K562 (cell line): ENCODE measurements at regions not wholly inside any gene's neighbourhood (a gene's known extent, or its start where the extent isn't known, plus 50 kb on each side); places are given as distances from the start of the nearest gene placed in this dataset.
A peak's percentile ranks its signal among the peaks of the same experiment; 100 is the strongest.

Experiments used
- ATAC-seq: fragments of 200-7000 bp; cut with Tn5 transposase; 3 replicates; pipeline ENCODE4 v1.9.1; 2020; ENCODE audit warnings: moderate library complexity
- BruUV-seq: library from RNA; stranded (reverse); fragments of 400-500 nt; replicated peaks from 2 replicates; lab custom pipeline; 2021; lab: Mats Ljungman, UMichigan
- CTCF ChIA-PET: fragments of 300-600 bp; formaldehyde crosslinking; extraction: SDS; loops from one replicate; lab custom pipeline; 2021; ENCODE audit warnings: low intra/inter-chr PET ratio; lab: Yijun Ruan, JAX
- POLR2A ChIA-PET: fragments of 300-600, 350-650 bp; sonication (Branson Sonifier 250); formaldehyde crosslinking; extraction: SDS; loops from one replicate; lab custom pipeline; 2021; ENCODE audit warnings: antibody characterized with exemption, inconsistent platforms; lab: Yijun Ruan, JAX
- DNase-seq, 4 experiments: peaks; one replicate each; pipeline versions ENCODE4 v3.0.0 to v3.0.0-alpha.2; 2011 to 2018; ENCODE audit warnings: low spot score in 3 of 4, mixed read lengths in 3 of 4; ENCODE audit errors: extremely low read depth in 1 of 4
- FAIRE-seq: peaks from 2 replicates; lab custom pipeline; 2011; peaks lifted over from hg19 to GRCh38; lab: Jason Lieb, UNC
- H2AFZ ChIP-seq: 2 replicates; pipeline ENCODE4 v1.6.0; 2011; ENCODE audit warnings: low read depth, low read length, control low read depth, inconsistent platforms
- H3K27ac ChIP-seq: fragments of 200-600 bp; 3 replicates; pipeline ENCODE4 v1.8.0; 2011; ENCODE audit warnings: low read depth, mild to moderate bottlenecking, control low read depth, inconsistent platforms, low read length, moderate library complexity, mixed read lengths; ENCODE audit errors: extremely low read depth
- H3K27me3 ChIP-seq, 2 experiments: fragments of 300-600 bp in 1 of 2; 2 replicates in 1 of 2; 3 replicates in 1 of 2; pipeline versions ENCODE4 v1.6.0 to v1.8.0; 2011; ENCODE audit warnings: inconsistent platforms in 2 of 2, low read length in 2 of 2, mild to moderate bottlenecking in 1 of 2, mixed read lengths in 1 of 2, moderate library complexity in 1 of 2; ENCODE audit not compliant: control insufficient read depth in 2 of 2, insufficient read depth in 2 of 2
- H3K36me3 ChIP-seq: fragments of 300-600 bp; 3 replicates; pipeline ENCODE4 v1.8.0; 2011; ENCODE audit warnings: mild to moderate bottlenecking, low read length, inconsistent platforms; ENCODE audit not compliant: control insufficient read depth, insufficient read depth
- H3K4me1 ChIP-seq, 2 experiments: fragments of 200-600 bp in 1 of 2; replicated peaks in 1 of 2; 2 replicates in 1 of 2; 3 replicates in 1 of 2; pipeline versions ENCODE4 v1.5.1 to v1.8.0; 2011; ENCODE audit warnings: inconsistent platforms in 2 of 2, low read length in 2 of 2, mild to moderate bottlenecking in 1 of 2, mixed read lengths in 1 of 2, moderate library complexity in 1 of 2; ENCODE audit not compliant: control insufficient read depth in 2 of 2, insufficient read depth in 2 of 2
- H3K4me2 ChIP-seq: 2 replicates; pipeline ENCODE4 v1.6.1; 2011; ENCODE audit warnings: low read length, control low read depth, inconsistent platforms, mixed read lengths; ENCODE audit not compliant: insufficient read depth
- H3K4me3 ChIP-seq: fragments of 200-600 bp; sonication (generic), shearing (Covaris generic); 2 replicates; pipeline ENCODE4 v1.5.1; 2016; ENCODE audit warnings: control low read depth, inconsistent platforms
- H3K79me2 ChIP-seq: fragments of 200-600 bp; 3 replicates; pipeline ENCODE4 v1.8.0; 2011; ENCODE audit warnings: low read length, inconsistent platforms; ENCODE audit not compliant: control insufficient read depth, insufficient read depth
- H3K9ac ChIP-seq, 2 experiments: 2 replicates each; pipeline versions ENCODE4 v1.6.0 to v1.6.1; 2011; ENCODE audit warnings: low read depth in 2 of 2, low read length in 2 of 2, control low read depth in 1 of 2, inconsistent platforms in 1 of 2, mild to moderate bottlenecking in 1 of 2, mixed read lengths in 1 of 2; ENCODE audit not compliant: insufficient read depth in 1 of 2
- H3K9me1 ChIP-seq: one replicate; pipeline ENCODE4 v1.6.0; 2011; ENCODE audit warnings: inconsistent platforms, mild to moderate bottlenecking, low read length, moderate library complexity; ENCODE audit not compliant: control insufficient read depth, insufficient read depth
- H3K9me3 ChIP-seq: replicated peaks from 2 replicates; pipeline ENCODE4 v1.5.1; 2011; ENCODE audit warnings: low read depth, low read length, inconsistent platforms; ENCODE audit not compliant: control insufficient read depth, insufficient read depth
- H4K20me1 ChIP-seq: replicated peaks from 2 replicates; pipeline ENCODE4 v1.6.1; 2011; ENCODE audit warnings: low read length, inconsistent platforms, mixed read lengths; ENCODE audit not compliant: control insufficient read depth, insufficient read depth
- BHLHE40 ChIP-seq: IDR thresholded peaks from 2 replicates; pipeline ENCODE4 v1.6.1; 2011; ENCODE audit warnings: low read length, improper control_type of control experiment
- CREM ChIP-seq: IDR thresholded peaks from 2 replicates; pipeline ENCODE4 v1.6.1; 2014; ENCODE audit warnings: antibody characterized with exemption, low read depth
- FOXK2 ChIP-seq, 2 experiments: fragments of 450-650 bp; IDR thresholded peaks in 1 of 2; conservative IDR thresholded peaks in 1 of 2; 2 replicates each; pipeline ENCODE4 v1.6.1; 2016; ENCODE audit warnings: low read depth in 2 of 2, mild to moderate bottlenecking in 1 of 2
- FOXP1 ChIP-seq: sonication (generic); formaldehyde crosslinking; IDR thresholded peaks from 2 replicates; pipeline ENCODE4 v1.8.0; 2022; ENCODE audit warnings: mild to moderate bottlenecking, missing genetic modification reagents
- ILK ChIP-seq: fragments of 450-650 bp; IDR thresholded peaks from 2 replicates; pipeline ENCODE4 v1.6.1; 2016; ENCODE audit warnings: missing genetic modification characterization, low read depth, mild to moderate bottlenecking, missing compliant biosample characterization, moderate library complexity, borderline replicate concordance
- MBD2 ChIP-seq: sonication (generic); IDR thresholded peaks from 2 replicates; pipeline ENCODE4 v1.6.1; 2016; ENCODE audit warnings: low read depth, borderline replicate concordance
- MNT ChIP-seq, 2 experiments: fragments of 450-650 bp; conservative IDR thresholded peaks; 2 replicates each; pipeline ENCODE4 v1.6.1; 2017; ENCODE audit warnings: mild to moderate bottlenecking in 2 of 2, moderate library complexity in 2 of 2
- MXI1 ChIP-seq: IDR thresholded peaks from 2 replicates; pipeline ENCODE4 v1.6.1; 2011; ENCODE audit warnings: low read depth, mild to moderate bottlenecking, improper control_type of control experiment, low read length
- NR2C2 ChIP-seq, 2 experiments: fragments of 200-800 bp in 1 of 2; sonication (Bioruptor generic) in 1 of 2; sonication (generic) in 1 of 2; formaldehyde crosslinking in 1 of 2; IDR thresholded peaks; 2 replicates each; pipeline versions ENCODE4 v1.6.1 to v1.8.0; 2016 to 2022; ENCODE audit warnings: mild to moderate bottlenecking in 1 of 2, missing compliant biosample characterization in 1 of 2, missing genetic modification characterization in 1 of 2, missing genetic modification reagents in 1 of 2
- POU5F1 ChIP-seq: fragments of 150-350 bp; IDR thresholded peaks from 2 replicates; pipeline ENCODE4 v1.6.1; 2014; ENCODE audit warnings: borderline replicate concordance, low read length, low read depth, mild to moderate bottlenecking; ENCODE audit not compliant: partially characterized antibody
- SIX5 ChIP-seq, 2 experiments: IDR thresholded peaks; 2 replicates each; pipeline ENCODE4 v1.6.1; 2011; ENCODE audit warnings: low read length in 2 of 2, borderline replicate concordance in 1 of 2, low read depth in 1 of 2, mild to moderate bottlenecking in 1 of 2, moderate library complexity in 1 of 2; ENCODE audit not compliant: insufficient read depth in 1 of 2
- SNAPC5 ChIP-seq: fragments of 250-450 bp; sonication (Bioruptor Pico); IDR thresholded peaks from 2 replicates; pipeline ENCODE4 v1.8.0; 2021; ENCODE audit warnings: moderate library complexity, mild to moderate bottlenecking, inconsistent platforms
- ZNF282 ChIP-seq: sonication (generic); formaldehyde crosslinking; IDR thresholded peaks from 2 replicates; pipeline ENCODE4 v1.8.1; 2023; ENCODE audit warnings: missing genetic modification reagents
- ZNF589 ChIP-seq: fragments of 200-800 bp; sonication (Bioruptor generic); IDR thresholded peaks from 2 replicates; pipeline ENCODE4 v1.6.1; 2016; ENCODE audit warnings: low read depth, missing genetic modification characterization, missing compliant biosample characterization
- ZNF696 ChIP-seq: fragments of 250-450 bp; sonication (Bioruptor Pico); conservative IDR thresholded peaks from 2 replicates; pipeline ENCODE4 v1.4.0; 2020; ENCODE audit warnings: mild to moderate bottlenecking, moderate library complexity
- WGBS: fragments of 100-300 bp; shearing (Covaris generic); methylation state at CpG from one replicate; pipeline ENCODE4 v1.1.6; 2016; ENCODE audit warnings: low coverage, mixed read lengths; ENCODE audit not compliant: insufficient coverage; ENCODE audit errors: missing lambda C conversion rate; 5-methylcytosine and 5-hydroxymethylcytosine counted together
- in situ Hi-C: fragments of 300-500 bp; cut with MboI; formaldehyde crosslinking; loops from 4 replicates; pipeline ENCODE4 v1.15.0; 2018; ENCODE audit warnings: inconsistent platforms, mixed read lengths
- intact Hi-C: fragments of 100-400 bp; cut with micrococcal nuclease; formaldehyde crosslinking; loops from 2 replicates; pipeline ENCODE4 v1.14.2; 2022
- TF ChIP-seq, protein P1 (sequence below), 2 experiments: fragments of 200-800 bp in 1 of 2; sonication (Bioruptor generic) in 1 of 2; sonication (generic) in 1 of 2; formaldehyde crosslinking in 1 of 2; IDR thresholded peaks in 1 of 2; conservative IDR thresholded peaks in 1 of 2; 2 replicates each; pipeline versions ENCODE4 v1.5.0 to v1.6.1; 2016 to 2020; ENCODE audit warnings: missing compliant biosample characterization in 1 of 2, missing genetic modification characterization in 1 of 2, missing genetic modification reagents in 1 of 2

- POLR2A ChIA-PET: interaction anchor here (0.6 to 1.2 kb wide), 6 partner anchors 43 to 374 kb away, joined by 3 to 4 read pairs (median 3); no protein-coding TSS in a partner anchor
- 0% methylated on average over 5 of the region's 5 CpGs for WGBS
- Histone ChIP-seq H3K4me3 (peak overlapping the region; percentile 67), H3K27me3 (no peaks in the 10 kb centered on the region), H3K79me2 (peaks cover 17% of the 10 kb centered on the region), H4K20me1 (no peaks in the 10 kb centered on the region), H3K4me1 (peaks cover 9 to 13% of the 10 kb centered on the region in 2 experiments; a peak in 3 of 5 replicates), H3K27ac (peak overlapping the region; percentile 100), H3K9me3 (peaks cover 21% of the 10 kb centered on the region), H3K9me1 (no peaks in the 10 kb centered on the region), H3K36me3 (peaks cover 12% of the 10 kb centered on the region; the same call in 2 of the 3 replicates), H3K4me2 (peak overlapping the region; percentile 91), H2AFZ (peak overlapping the region; percentile 83), H3K9ac (peak overlapping the region; percentile 90; a peak in 3 of 4 replicates)
- FAIRE-seq (peak; percentile 93), DNase-seq (peak; percentile 7 to 87 (median 38)), ATAC-seq (peak; percentile 94)
- intact Hi-C loops: loop anchor here (2.0 to 5.0 kb wide), 4 partner anchors 54 to 184 kb away; no protein-coding TSS in a partner anchor
- BruUV-seq: TSS peak; percentile 87
- in situ Hi-C loops: no loop called here
- CTCF ChIA-PET: no interaction called here
- TF ChIP-seq ZNF696 (CRISPR knock-in tag) (no peak), SIX5 (IDR thresholded peaks at IDR 0.05; ENCODE audit: borderline replicate concordance in 1 of 2, insufficient read depth in 1 of 2, low read depth in 1 of 2, low read length in 2 of 2) (no peak), MNT (conservative IDR thresholded peaks at IDR 0.05) (peak; percentile 91 to 94), MXI1 (peak; percentile 95), CREM (no peak), POU5F1 (no peak), FOXK2 (conservative IDR thresholded peaks at IDR 0.05 in 1 of 2, IDR thresholded peaks at IDR 0.05 in 1 of 2; ENCODE audit: low read depth in 2 of 2) (peak; percentile 66 to 71; a peak in 3 of 4 replicates), FOXP1 (CRISPR knock-in tag) (no peak), BHLHE40 (no peak), NR2C2 (CRISPR knock-in tag; IDR thresholded peaks at IDR 0.05) (no peak), NR2C2 (tag; IDR thresholded peaks at IDR 0.05) (peak; percentile 48), ZNF282 (CRISPR knock-in tag) (no peak), ILK (tag) (no peak), SNAPC5 (CRISPR knock-in tag) (no peak), MBD2 (no peak), ZNF589 (CRISPR knock-in tag) (peak; percentile 58; the same call in 1 of the 2 replicates)
- TF ChIP-seq, protein P1, sequence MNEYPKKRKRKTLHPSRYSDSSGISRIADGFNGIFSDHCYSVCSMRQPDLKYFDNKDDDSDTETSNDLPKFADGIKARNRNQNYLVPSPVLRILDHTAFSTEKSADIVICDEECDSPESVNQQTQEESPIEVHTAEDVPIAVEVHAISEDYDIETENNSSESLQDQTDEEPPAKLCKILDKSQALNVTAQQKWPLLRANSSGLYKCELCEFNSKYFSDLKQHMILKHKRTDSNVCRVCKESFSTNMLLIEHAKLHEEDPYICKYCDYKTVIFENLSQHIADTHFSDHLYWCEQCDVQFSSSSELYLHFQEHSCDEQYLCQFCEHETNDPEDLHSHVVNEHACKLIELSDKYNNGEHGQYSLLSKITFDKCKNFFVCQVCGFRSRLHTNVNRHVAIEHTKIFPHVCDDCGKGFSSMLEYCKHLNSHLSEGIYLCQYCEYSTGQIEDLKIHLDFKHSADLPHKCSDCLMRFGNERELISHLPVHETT (CRISPR knock-in tag; conservative IDR thresholded peaks at IDR 0.05 in 1 of 2, IDR thresholded peaks at IDR 0.05 in 1 of 2): 0 out of 4 replicates have a peak, but pooled peaks of 1 of the 2 experiments have one; percentile 39
Measured at GRCh38 chrX:65926095-65927019, 113.5 kb downstream of the VSIG4 start.
